ENCODE measurements at regions not wholly inside any gene's neighbourhood (a gene's known extent, or its start where the extent isn't known, plus 50 kb on each side); places are given as distances from the start of the nearest gene placed in this dataset.

DNA sequence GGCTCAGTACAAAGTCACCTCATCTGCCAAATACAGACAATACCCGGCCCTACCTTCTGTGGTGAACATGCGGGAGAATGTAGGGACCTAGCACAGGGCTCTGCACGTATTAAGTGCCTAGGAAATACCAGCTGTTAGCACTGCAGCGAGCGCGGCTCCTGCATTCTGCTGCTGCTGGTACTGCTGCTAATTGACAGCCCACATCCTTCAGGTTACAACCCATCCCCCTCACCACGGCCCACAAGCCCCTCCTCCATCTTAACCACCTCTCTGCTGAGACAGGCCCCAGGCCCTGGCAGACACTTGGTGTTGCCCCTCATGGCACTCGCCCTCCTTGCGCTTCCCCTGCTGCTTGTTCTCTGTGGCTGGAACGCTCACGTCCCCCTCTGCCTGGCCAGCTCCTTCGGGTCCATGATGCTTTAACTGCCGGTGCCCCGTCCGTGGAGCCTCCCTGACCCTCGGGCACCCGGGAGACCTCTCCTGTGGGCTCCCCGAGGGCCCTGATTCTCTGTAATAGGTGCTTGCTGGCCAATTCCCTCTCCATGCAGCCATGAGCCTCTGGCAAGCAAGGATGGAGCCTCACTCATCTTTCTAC lies 53.3 kb upstream of the LOXL4 start:
- TF ChIP-seq CTCF (IDR thresholded peaks at IDR 0.05) (no peak), ZFX (IDR thresholded peaks at IDR 0.05; ENCODE audit: borderline replicate concordance) (no peak)

Data from 22Rv1 (cell line).